GM23248 (cell line): ENCODE measurements at regions not wholly inside any gene's neighbourhood (a gene's known extent, or its start where the extent isn't known, plus 50 kb on each side); places are given as distances from the start of the nearest gene placed in this dataset.

ENCODE experiments used
- EZH2 ChIP-seq: fragments of 200-600 bp; sonication (generic); IDR thresholded peaks from 2 replicates; pipeline ENCODE4 v1.6.1; 2018; ENCODE audit warnings: antibody characterized with exemption, mild to moderate bottlenecking; ENCODE audit not compliant: insufficient read depth, poor library complexity, severe bottlenecking
- EZH2phosphoT487 ChIP-seq: fragments of 200-600 bp; sonication (generic); IDR thresholded peaks from 2 replicates; pipeline ENCODE4 v1.6.1; 2018; ENCODE audit warnings: antibody characterized with exemption, moderate library complexity, mild to moderate bottlenecking, low read depth; ENCODE audit not compliant: insufficient read depth

DNA sequence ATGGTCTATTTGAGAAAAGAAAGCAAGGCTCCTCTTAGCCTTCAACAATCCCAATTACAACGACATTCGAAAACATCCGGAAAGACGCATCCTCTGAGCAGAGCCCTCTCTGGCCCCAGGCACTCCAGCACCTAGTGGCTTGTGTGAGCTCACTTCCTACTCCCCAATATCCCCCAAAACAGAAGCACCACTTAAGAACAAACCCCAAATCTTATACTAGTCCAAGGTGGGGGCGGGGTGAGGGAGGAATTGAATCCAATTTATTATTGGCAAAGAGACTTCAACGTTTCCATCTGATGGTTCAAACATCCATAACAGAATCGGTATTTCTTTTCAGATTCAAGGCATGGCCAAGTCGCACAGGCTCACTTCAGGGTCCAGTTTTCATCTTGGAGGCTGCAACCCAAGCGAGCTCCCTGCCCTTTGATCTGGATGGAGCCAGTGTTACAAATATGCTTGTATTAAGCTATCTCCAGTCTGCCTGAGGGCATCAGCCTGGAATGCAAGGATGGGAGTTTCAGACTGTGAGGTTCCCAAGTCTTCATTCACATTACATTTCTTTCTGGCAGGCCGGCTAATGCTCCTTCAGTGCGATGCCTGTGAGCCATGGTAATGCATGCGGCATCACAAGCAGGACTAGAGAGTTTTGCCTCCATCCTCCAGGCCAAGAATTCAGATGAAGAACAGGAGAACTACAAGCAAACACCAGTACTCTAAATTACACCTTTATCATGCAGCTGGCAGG is 132.5 kb upstream of the FOXN3 start:
- TF ChIP-seq EZH2 (no peak), EZH2phosphoT487 (no peak)
